CD4-positive, alpha-beta memory T cell (primary cell): ENCODE measurements at regions not wholly inside any gene's neighbourhood (a gene's known extent, or its start where the extent isn't known, plus 50 kb on each side); places are given as distances from the start of the nearest gene placed in this dataset.

Experiments
- CTCF ChIA-PET: fragments of 350-600 bp; sonication (Branson Sonifier 250); formaldehyde crosslinking; loops from one replicate; lab custom pipeline; 2021; ENCODE audit warnings: inconsistent platforms; ENCODE audit not compliant: partially characterized antibody; lab: Charles Lee
- POLR2A ChIA-PET: fragments of 350-600 bp; sonication (Branson Sonifier 250); formaldehyde crosslinking; loops from one replicate; lab custom pipeline; 2021; ENCODE audit not compliant: partially characterized antibody; lab: Charles Lee
- DNase-seq, 5 donors: peaks; one replicate each; pipeline versions ENCODE4 v3.0.0 to v3.0.0-alpha.2; 2020 to 2022; ENCODE audit warnings: mixed read lengths in 1 of 5
- H3K27ac ChIP-seq: one replicate; pipeline ENCODE4 v1.7.0; 2013; ENCODE audit warnings: low read depth, low read length
- H3K27me3 ChIP-seq: 2 replicates; pipeline ENCODE4 v1.7.0; 2013; ENCODE audit warnings: mild to moderate bottlenecking, low read length, moderate library complexity; ENCODE audit not compliant: insufficient read depth
- H3K36me3 ChIP-seq: 2 replicates; pipeline ENCODE4 v1.7.0; 2013; ENCODE audit warnings: mild to moderate bottlenecking, low read length, moderate library complexity; ENCODE audit not compliant: insufficient read depth
- H3K4me1 ChIP-seq: 2 replicates; pipeline ENCODE4 v1.7.0; 2013; ENCODE audit warnings: mild to moderate bottlenecking, low read length, moderate library complexity; ENCODE audit not compliant: insufficient read depth
- H3K4me3 ChIP-seq, 2 donors: one replicate each; pipeline ENCODE4 v1.7.0; 2013; ENCODE audit warnings: low read length in 2 of 2, mild to moderate bottlenecking in 1 of 2
- H3K9me3 ChIP-seq, 2 donors: one replicate each; pipeline ENCODE4 v1.7.0; 2013; ENCODE audit warnings: low read length in 2 of 2, control low read depth in 1 of 2; ENCODE audit not compliant: control insufficient read depth in 1 of 2
- H3K27ac Mint-ChIP-seq, 7 donors: one replicate each; pipeline ENCODE4 v1.8.0; 2020 to 2021; ENCODE audit warnings: mixed read lengths in 7 of 7, mild to moderate bottlenecking in 6 of 7, inconsistent platforms in 3 of 7, moderate library complexity in 3 of 7
- H3K27me3 Mint-ChIP-seq, 2 donors: one replicate each; pipeline ENCODE4 v1.8.0; 2020 to 2021; ENCODE audit warnings: mixed read lengths in 2 of 2
- H3K36me3 Mint-ChIP-seq, 2 donors: one replicate each; pipeline ENCODE4 v1.8.0; 2020 to 2021; ENCODE audit warnings: mixed read lengths in 2 of 2, inconsistent platforms in 1 of 2, mild to moderate bottlenecking in 1 of 2
- H3K4me1 Mint-ChIP-seq, 4 donors: one replicate each; pipeline ENCODE4 v1.8.0; 2020 to 2021; ENCODE audit warnings: mixed read lengths in 4 of 4, mild to moderate bottlenecking in 1 of 4
- H3K4me3 Mint-ChIP-seq, 8 donors: one replicate each; pipeline ENCODE4 v1.8.0; 2020 to 2021; ENCODE audit warnings: mixed read lengths in 8 of 8, mild to moderate bottlenecking in 7 of 8, moderate library complexity in 6 of 8, inconsistent platforms in 3 of 8
- H3K9me3 Mint-ChIP-seq, 8 donors: one replicate each; pipeline ENCODE4 v1.8.0; 2020 to 2021; ENCODE audit warnings: mixed read lengths in 8 of 8, mild to moderate bottlenecking in 5 of 8, inconsistent platforms in 3 of 8, moderate library complexity in 1 of 8
- intact Hi-C: fragments of 100-400 bp; cut with micrococcal nuclease; formaldehyde crosslinking; loops from one replicate; pipeline ENCODE4 v1.15.1; 2023

DNA sequence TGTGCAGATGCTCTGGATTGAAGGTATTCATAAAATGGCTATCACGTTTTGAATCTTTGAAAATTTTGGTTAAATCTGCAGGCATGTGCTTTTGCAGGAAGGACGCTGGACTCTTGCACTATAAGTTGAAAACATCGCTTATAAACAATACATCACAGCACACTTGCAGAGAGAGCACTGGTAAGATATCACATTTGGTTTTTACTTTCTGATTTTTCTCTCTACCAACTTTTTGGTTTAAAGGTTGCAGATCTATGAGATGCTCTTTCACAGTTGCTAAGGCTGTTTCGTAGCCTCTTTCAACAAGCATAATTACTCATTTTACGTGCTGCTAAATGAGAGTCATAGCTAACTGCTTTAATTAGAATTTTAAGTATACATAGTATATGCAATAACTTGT is 724.4 kb upstream of the ARRDC4 start:
- no peaks in the 10 kb centered on the region for H3K36me3 ChIP-seq
- Mint-ChIP-seq H3K27ac (no peak overlapping the region), H3K36me3 (no peaks in the 10 kb centered on the region), H3K4me1 (peaks cover 0 to 2% (median 0%) of the 10 kb centered on the region in 4 donors), H3K9me3 (peaks cover 0 to 6% (median under 1%) of the 10 kb centered on the region in 8 donors), H3K4me3 (no peak overlapping the region), H3K27me3 (no peaks in the 10 kb centered on the region)
- POLR2A ChIA-PET = no interaction called here
- H3K4me1 ChIP-seq = no peaks in the 10 kb centered on the region
- no peaks in the 10 kb centered on the region for H3K9me3 ChIP-seq
- no peaks in the 10 kb centered on the region for H3K27me3 ChIP-seq
- DNase-seq = no peak
- no peak overlapping the region for H3K27ac ChIP-seq
- intact Hi-C loops = no loop called here
- CTCF ChIA-PET = no interaction called here
- no peak overlapping the region for H3K4me3 ChIP-seq

DNA sequence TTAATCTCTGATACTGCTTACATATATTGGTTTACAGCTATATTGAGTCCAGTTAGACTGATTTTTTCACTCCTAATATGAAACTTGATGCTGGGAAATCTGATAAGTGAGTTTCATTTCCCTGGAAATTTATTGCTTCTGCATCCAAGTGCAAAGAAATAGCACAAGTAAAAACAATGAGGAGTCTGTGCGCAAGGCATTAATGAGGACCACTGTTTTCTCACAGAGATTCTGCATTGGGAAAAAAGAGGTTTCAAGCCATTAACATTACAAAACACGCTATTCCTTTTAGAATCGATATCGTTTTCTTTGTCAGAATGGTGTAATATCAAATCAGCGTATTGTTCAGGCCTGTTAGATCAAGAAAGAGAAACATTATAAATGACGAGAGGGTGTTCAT is 723.3 kb upstream of the ARRDC4 start:
- Histone ChIP-seq H3K27ac (no peak overlapping the region), H3K36me3 (no peaks in the 10 kb centered on the region), H3K9me3 (no peaks in the 10 kb centered on the region), H3K27me3 (no peaks in the 10 kb centered on the region), H3K4me3 (no peak overlapping the region), H3K4me1 (no peaks in the 10 kb centered on the region)
- ChIA-PET POLR2A (no interaction called here), CTCF (no interaction called here)
- Mint-ChIP-seq H3K9me3 (peaks cover 0 to 6% (median 2%) of the 10 kb centered on the region in 8 donors), H3K27me3 (no peaks in the 10 kb centered on the region), H3K4me1 (no peaks in the 10 kb centered on the region), H3K36me3 (no peaks in the 10 kb centered on the region), H3K4me3 (no peak overlapping the region), H3K27ac (no peak overlapping the region)
- no peak for DNase-seq
- intact Hi-C loops = no loop called here

DNA sequence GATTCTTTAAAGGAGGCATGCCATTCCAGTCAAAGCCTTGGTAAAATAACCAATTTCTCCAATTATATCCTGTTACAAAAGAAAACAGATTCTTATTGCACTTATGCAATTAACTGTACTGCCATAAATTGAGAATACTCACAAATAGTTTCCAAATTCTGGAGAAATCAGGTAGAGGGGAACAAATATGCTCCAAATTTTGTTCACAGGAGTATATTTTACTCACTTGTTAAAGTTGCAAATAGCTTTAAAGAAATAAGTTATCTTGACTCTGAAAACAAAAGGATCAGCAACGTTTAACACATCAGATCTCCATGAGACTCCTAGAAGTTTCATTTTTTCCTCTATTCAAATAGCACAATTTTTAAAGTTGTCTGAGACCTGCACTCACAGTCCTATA is 712.1 kb upstream of the ARRDC4 start:
- Mint-ChIP-seq H3K9me3 (peaks cover 0 to 20% (median 11%) of the 10 kb centered on the region in 8 donors), H3K36me3 (no peaks in the 10 kb centered on the region), H3K27ac (no peak overlapping the region), H3K4me1 (no peaks in the 10 kb centered on the region), H3K27me3 (no peaks in the 10 kb centered on the region), H3K4me3 (no peak overlapping the region)
- Histone ChIP-seq H3K4me3 (no peak overlapping the region), H3K9me3 (peaks cover 0 to 5% of the 10 kb centered on the region in 2 donors), H3K27me3 (no peaks in the 10 kb centered on the region), H3K27ac (no peak overlapping the region), H3K4me1 (no peaks in the 10 kb centered on the region), H3K36me3 (no peaks in the 10 kb centered on the region)
- POLR2A ChIA-PET = no interaction called here
- intact Hi-C loops = no loop called here
- CTCF ChIA-PET = no interaction called here
- no peak for DNase-seq

GRCh38 chr15:97259943-97260342 is 700.6 kb upstream of the ARRDC4 start:
- intact Hi-C loops = no loop called here
- ChIA-PET POLR2A (no interaction called here), CTCF (no interaction called here)
- H3K27ac Mint-ChIP-seq = no peak overlapping the region
- Histone ChIP-seq H3K4me1 (no peaks in the 10 kb centered on the region), H3K27me3 (no peaks in the 10 kb centered on the region), H3K27ac (no peak overlapping the region), H3K9me3 (no peaks in the 10 kb centered on the region), H3K4me3 (no peak overlapping the region), H3K36me3 (no peaks in the 10 kb centered on the region)
- H3K36me3 Mint-ChIP-seq = no peaks in the 10 kb centered on the region
- H3K27me3 Mint-ChIP-seq = no peaks in the 10 kb centered on the region
- H3K4me1 Mint-ChIP-seq = no peaks in the 10 kb centered on the region
- no peak for DNase-seq
- H3K4me3 Mint-ChIP-seq = no peak overlapping the region
- peaks cover 0 to 9% (median 7%) of the 10 kb centered on the region in 8 donors for H3K9me3 Mint-ChIP-seq

- Histone ChIP-seq H3K9me3 (no peaks in the 10 kb centered on the region), H3K4me1 (no peaks in the 10 kb centered on the region), H3K27ac (no peak overlapping the region), H3K27me3 (no peaks in the 10 kb centered on the region), H3K4me3 (no peak overlapping the region), H3K36me3 (no peaks in the 10 kb centered on the region)
- no peak overlapping the region for H3K4me3 Mint-ChIP-seq
- no peak for DNase-seq
- intact Hi-C loops = no loop called here
- no peak overlapping the region for H3K27ac Mint-ChIP-seq
- H3K4me1 Mint-ChIP-seq = no peaks in the 10 kb centered on the region
- H3K9me3 Mint-ChIP-seq = peaks cover 0 to 19% (median 6%) of the 10 kb centered on the region in 8 donors
- CTCF ChIA-PET = no interaction called here
- H3K27me3 Mint-ChIP-seq = no peaks in the 10 kb centered on the region
- POLR2A ChIA-PET = no interaction called here
- H3K36me3 Mint-ChIP-seq = no peaks in the 10 kb centered on the region
Observed at GRCh38 chr15:97301166-97301565, 659.3 kb upstream of the ARRDC4 start.

DNA sequence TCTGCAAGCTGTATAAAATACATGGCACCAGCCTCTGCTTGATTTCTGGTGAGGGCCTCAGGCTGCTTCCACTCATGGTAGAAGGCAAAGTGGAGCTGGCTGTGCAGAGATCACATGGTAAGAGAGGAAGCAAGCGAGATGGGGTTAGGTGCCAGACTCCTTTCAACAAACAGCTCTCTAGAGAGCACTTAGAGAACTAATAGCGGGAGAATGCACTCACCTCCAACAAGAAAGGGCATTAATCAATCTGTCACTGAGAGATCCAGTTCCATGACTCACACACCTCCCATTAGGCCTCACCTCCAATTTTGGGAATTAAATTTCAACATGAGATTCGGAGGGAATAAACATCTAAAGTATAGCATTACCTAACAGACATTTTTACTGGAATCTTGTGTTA is 644.1 kb upstream of the ARRDC4 start:
- H3K4me3 ChIP-seq = no peak overlapping the region
- H3K4me3 Mint-ChIP-seq = no peak overlapping the region
- H3K27me3 Mint-ChIP-seq = no peaks in the 10 kb centered on the region
- H3K4me1 ChIP-seq = no peaks in the 10 kb centered on the region
- no peak overlapping the region for H3K27ac ChIP-seq
- H3K4me1 Mint-ChIP-seq = no peaks in the 10 kb centered on the region
- DNase-seq = no peak
- H3K36me3 Mint-ChIP-seq = no peaks in the 10 kb centered on the region
- intact Hi-C loops = no loop called here
- peaks cover 0 to 13% (median 4%) of the 10 kb centered on the region in 8 donors for H3K9me3 Mint-ChIP-seq
- H3K9me3 ChIP-seq = no peaks in the 10 kb centered on the region
- ChIA-PET POLR2A (no interaction called here), CTCF (no interaction called here)
- no peaks in the 10 kb centered on the region for H3K27me3 ChIP-seq
- no peaks in the 10 kb centered on the region for H3K36me3 ChIP-seq
- H3K27ac Mint-ChIP-seq = no peak overlapping the region

GRCh38 chr15:97317163-97317562 is 643.3 kb upstream of the ARRDC4 start:
- Histone ChIP-seq H3K4me1 (no peaks in the 10 kb centered on the region), H3K4me3 (no peak overlapping the region), H3K27me3 (no peaks in the 10 kb centered on the region), H3K36me3 (no peaks in the 10 kb centered on the region), H3K27ac (no peak overlapping the region), H3K9me3 (no peaks in the 10 kb centered on the region)
- Mint-ChIP-seq H3K36me3 (no peaks in the 10 kb centered on the region), H3K4me3 (no peak overlapping the region), H3K9me3 (peaks cover 0 to 13% (median 4%) of the 10 kb centered on the region in 8 donors), H3K27ac (no peak overlapping the region), H3K4me1 (no peaks in the 10 kb centered on the region), H3K27me3 (no peaks in the 10 kb centered on the region)
- ChIA-PET CTCF (no interaction called here), POLR2A (no interaction called here)
- DNase-seq = no peak
- intact Hi-C loops = no loop called here

GRCh38 chr15:97319291-97319690 is 641.2 kb upstream of the ARRDC4 start:
- Histone ChIP-seq H3K27ac (no peak overlapping the region), H3K27me3 (no peaks in the 10 kb centered on the region), H3K4me3 (no peak overlapping the region), H3K4me1 (no peaks in the 10 kb centered on the region), H3K36me3 (no peaks in the 10 kb centered on the region), H3K9me3 (no peaks in the 10 kb centered on the region)
- H3K36me3 Mint-ChIP-seq = no peaks in the 10 kb centered on the region
- H3K27ac Mint-ChIP-seq = no peak overlapping the region
- intact Hi-C loops = no loop called here
- H3K4me3 Mint-ChIP-seq = no peak overlapping the region
- no peaks in the 10 kb centered on the region for H3K4me1 Mint-ChIP-seq
- POLR2A ChIA-PET = no interaction called here
- CTCF ChIA-PET = no interaction called here
- no peak for DNase-seq
- peaks cover 0 to 17% (median 10%) of the 10 kb centered on the region in 8 donors for H3K9me3 Mint-ChIP-seq
- H3K27me3 Mint-ChIP-seq = no peaks in the 10 kb centered on the region
